Heart left ventricle (tissue), 13 donors: ENCODE measurements at regions not wholly inside any gene's neighbourhood (a gene's known extent, or its start where the extent isn't known, plus 50 kb on each side); places are given as distances from the start of the nearest gene placed in this dataset.

Experiments
- POLR2A ChIP-seq, 2 donors: fragments of 450-650 bp; IDR thresholded peaks; one replicate each; pipeline ENCODE4 v1.6.1; 2017; ENCODE audit warnings: antibody characterized with exemption in 2 of 2, mild to moderate bottlenecking in 2 of 2, moderate library complexity in 2 of 2
- TF ChIP-seq, protein P1 (sequence below), 12 donors: fragments of 200-600 bp; sonication (generic) in 4 of 12; IDR thresholded peaks; one replicate each; pipeline versions ENCODE4 v1.5.0 to v1.8.0; 2018 to 2022; ENCODE audit warnings: antibody characterized with exemption in 12 of 12, mild to moderate bottlenecking in 5 of 12
- donor health status: ischemic (EF 13 %, LVEDD 7.1; RV severe dilation, severe dysfunction).
- donor health status: DM: no; HTN: yes; CAD: no.
- donor health status: DM: no; HTN: no; CAD: no.
- donor health status: ischemic (EF 25% LVEDD 6.9; RV normal size, moderate dysfunction).
- donor health status: ischemic (EF 25% LVEDD 5.7; RV mildly dilated, moderate dysfunction).
- donor health status: ischemic (EF 35%, LVEDD 5.7; RV mildly dilated, moderate dysfunction).
- donor health status: nonischemic (EF 11% LVEDD 7.7; RV severe dilation, severe dysfunction).
- donor health status: DM: yes; HTN: yes; CAD: no.
- donor health status: PGD.
- donor health status: ischemic (EF 29% LVEDD 5.4; RV normal size, mild dysfunction).
- donor health status: nonischemic (EF 23%, LVEDD 6.1; RV moderate dilation, normal function).

DNA sequence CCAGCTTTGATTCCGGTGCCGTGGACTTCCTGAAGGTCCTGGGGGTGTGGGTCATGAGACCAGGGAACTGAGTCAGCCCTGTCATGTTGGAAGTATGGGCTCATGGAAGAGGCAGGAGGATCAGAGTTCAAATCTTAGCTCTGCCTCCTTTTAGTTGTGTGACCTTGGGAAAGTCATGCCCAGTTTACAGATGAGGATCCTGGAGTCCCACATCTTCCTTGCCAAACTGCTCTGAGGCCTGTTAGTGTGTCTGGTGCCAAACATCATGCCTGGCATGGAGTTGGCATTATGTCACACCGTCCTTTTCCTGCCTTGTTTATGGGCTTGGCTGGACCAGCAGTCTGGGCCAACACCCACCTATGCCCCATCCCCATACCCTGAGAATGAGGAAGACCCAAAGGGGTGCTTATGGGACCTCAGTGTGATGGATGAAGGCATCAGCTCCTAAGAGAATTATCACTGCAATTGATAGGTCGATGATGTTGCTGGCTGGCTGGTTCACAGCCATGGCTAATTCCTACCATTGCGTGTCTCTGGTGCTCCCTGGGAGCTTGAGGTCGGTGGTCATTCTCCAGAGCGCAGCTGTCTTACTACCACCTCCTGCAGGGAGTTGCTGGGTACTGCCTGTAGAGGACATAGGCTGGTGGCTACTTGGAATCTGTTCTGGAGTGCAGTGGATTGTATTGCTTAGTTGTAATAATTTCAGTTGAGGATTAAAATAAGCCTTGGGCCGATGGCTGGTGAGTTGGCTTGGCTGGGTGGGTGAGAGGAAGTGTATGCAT is 140.5 kb upstream of the PITX1 start:
- TF ChIP-seq POLR2A (IDR thresholded peaks at IDR 0.05), result no peak
- TF ChIP-seq, protein P1, sequence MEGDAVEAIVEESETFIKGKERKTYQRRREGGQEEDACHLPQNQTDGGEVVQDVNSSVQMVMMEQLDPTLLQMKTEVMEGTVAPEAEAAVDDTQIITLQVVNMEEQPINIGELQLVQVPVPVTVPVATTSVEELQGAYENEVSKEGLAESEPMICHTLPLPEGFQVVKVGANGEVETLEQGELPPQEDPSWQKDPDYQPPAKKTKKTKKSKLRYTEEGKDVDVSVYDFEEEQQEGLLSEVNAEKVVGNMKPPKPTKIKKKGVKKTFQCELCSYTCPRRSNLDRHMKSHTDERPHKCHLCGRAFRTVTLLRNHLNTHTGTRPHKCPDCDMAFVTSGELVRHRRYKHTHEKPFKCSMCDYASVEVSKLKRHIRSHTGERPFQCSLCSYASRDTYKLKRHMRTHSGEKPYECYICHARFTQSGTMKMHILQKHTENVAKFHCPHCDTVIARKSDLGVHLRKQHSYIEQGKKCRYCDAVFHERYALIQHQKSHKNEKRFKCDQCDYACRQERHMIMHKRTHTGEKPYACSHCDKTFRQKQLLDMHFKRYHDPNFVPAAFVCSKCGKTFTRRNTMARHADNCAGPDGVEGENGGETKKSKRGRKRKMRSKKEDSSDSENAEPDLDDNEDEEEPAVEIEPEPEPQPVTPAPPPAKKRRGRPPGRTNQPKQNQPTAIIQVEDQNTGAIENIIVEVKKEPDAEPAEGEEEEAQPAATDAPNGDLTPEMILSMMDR (IDR thresholded peaks at IDR 0.05), result no peak
